Sigmoid colon (tissue), 3 donors: ENCODE measurements at regions not wholly inside any gene's neighbourhood (a gene's known extent, or its start where the extent isn't known, plus 50 kb on each side); places are given as distances from the start of the nearest gene placed in this dataset.

ENCODE experiments used
- CTCF ChIP-seq, 4 experiments: fragments of 450-650 bp in 3 of 4; fragments of 200-600 bp in 1 of 4; IDR thresholded peaks; one replicate each; pipeline ENCODE4 v1.5.1; 2016 to 2019; ENCODE audit warnings: antibody characterized with exemption in 4 of 4, mild to moderate bottlenecking in 3 of 4, moderate library complexity in 2 of 4
- POLR2A ChIP-seq, 2 donors: fragments of 450-650 bp; IDR thresholded peaks; one replicate each; pipeline ENCODE4 v1.6.1; 2016; ENCODE audit warnings: antibody characterized with exemption in 2 of 2, mild to moderate bottlenecking in 2 of 2, moderate library complexity in 2 of 2

GRCh38 chr5:118597543-118597942 is 390.8 kb downstream of the DTWD2 start:
- TF ChIP-seq CTCF (IDR thresholded peaks at IDR 0.05) = no peak
- no peak for TF ChIP-seq POLR2A (IDR thresholded peaks at IDR 0.05)
